GM19023 (cell line): ENCODE measurements at regions not wholly inside any gene's neighbourhood (a gene's known extent, or its start where the extent isn't known, plus 50 kb on each side); places are given as distances from the start of the nearest gene placed in this dataset.
"Not testable (repeated sequence)": the region's sequence is repeated elsewhere in the genome, so short reads cannot be mapped to it uniquely, and the experiment has no call there.

Source experiments
- ATAC-seq: cut with Tn5 transposase; IDR thresholded peaks from one replicate; pipeline ENCODE4 v1.9.1; 2021; ENCODE audit warnings: mild to moderate bottlenecking, moderate library complexity; ENCODE audit not compliant: unreplicated experiment

DNA sequence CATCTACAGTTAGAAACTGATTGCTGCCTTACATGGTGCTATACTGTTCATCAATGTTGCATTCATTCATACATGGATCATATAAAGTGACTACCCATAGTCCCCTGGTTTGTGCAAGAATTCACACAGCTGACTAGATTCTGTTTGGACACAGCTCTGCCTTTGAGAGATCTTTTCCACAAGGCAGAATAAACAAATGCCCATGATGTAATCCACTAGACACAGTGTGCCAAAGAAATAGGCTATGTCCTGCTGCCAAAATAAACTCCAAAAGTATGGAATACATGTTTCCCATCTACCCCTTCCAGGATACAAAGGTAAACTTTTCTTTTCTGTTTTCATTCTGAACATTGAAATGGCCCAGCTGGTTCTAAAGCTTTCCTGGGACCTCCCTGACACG, 269.4 kb upstream of the CHAC2 start:
- ATAC-seq, result no peak

DNA sequence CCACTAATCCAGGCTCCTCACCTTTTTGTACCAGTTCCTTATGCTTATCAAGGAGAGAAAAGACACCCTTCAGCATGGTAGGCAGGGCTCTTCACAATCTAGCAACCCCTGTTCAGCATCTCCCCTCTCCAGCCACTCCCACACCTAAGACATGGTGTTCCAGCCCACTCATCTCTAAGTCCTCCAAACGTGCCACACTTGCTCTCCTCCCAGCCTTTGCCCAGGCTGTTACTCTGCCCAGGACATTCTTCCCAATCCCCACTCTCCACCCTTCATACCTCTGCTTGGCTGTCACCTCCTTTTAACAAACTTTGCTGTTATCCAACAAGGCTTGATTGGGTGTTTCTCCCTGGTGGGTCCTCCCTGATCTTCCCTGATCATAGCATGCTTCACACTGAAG, 270.6 kb upstream of the CHAC2 start:
- no peak for ATAC-seq

DNA sequence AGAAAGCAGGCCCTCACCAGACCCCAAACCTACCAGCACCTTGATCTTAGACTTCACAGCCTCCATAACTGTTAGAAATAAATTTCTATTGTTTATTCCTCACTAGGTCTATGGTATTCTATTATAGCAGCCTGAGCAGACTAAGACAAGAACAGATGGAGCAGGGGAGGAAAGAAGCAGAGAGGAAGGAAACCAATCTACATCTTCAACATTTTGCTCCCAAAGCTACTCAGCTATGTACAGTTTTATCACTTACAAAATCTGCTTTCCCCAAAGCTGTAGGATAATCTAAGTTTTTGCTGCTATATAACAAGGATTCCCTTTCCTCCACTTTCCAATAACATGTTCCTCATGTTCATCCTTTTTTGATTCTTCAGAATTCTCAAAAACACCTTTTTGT, 274.4 kb upstream of the CHAC2 start:
- no peak for ATAC-seq

DNA sequence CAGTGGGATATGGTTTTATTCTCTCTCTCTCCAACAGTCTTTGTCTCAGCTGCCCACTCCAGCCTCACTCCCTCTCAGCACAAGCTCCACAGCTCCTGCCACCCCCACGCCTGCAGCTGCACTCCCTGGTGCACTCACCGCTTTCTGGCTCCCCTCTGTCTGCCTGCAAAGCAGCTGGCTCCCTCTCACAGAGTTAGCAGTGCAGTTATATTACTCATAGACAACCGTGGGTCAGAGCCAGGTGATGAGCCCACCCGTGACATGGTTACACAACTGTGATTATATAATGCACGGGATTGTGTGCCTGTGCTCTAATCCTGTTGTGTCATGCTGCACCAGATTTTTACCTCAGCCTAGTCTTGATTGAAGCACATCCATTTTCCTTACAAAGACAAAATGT, 276.9 kb upstream of the CHAC2 start:
- ATAC-seq, result no peak

DNA sequence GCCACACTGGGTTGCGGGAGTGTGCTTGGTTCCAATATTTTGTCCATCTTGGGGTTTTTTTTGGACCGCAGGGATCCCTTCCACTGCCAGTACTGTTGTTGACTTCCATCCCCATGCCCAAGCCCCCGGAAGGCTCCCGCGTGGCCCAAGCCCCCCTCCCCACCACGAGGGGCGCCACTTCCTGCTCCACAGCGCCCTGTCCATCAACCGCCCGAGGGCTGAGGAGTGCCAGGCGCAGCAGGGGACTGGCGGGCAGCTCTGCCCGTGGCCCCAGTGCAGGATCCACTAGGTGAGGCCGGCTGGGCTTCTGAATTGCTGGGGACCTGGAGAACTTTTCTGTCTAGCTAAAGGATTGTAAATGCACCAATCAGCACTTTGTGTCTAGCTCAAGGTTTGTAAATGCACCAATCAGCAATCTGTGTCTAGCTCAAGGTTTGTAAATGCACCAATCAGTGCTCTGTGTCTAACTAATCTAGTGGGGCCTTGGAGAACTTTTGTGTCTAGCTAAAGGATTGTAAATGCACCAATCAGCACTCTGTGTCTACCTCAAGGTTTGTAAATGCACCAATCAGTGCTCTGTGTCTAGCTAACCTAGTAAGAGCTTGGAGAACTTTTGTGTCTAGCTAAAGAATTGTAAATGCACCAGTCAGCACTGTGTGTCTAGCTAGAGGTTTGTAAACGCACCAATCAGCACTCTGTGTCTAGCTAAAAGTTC, 281.3 kb upstream of the CHAC2 start:
- not testable (repeated sequence) for ATAC-seq

DNA sequence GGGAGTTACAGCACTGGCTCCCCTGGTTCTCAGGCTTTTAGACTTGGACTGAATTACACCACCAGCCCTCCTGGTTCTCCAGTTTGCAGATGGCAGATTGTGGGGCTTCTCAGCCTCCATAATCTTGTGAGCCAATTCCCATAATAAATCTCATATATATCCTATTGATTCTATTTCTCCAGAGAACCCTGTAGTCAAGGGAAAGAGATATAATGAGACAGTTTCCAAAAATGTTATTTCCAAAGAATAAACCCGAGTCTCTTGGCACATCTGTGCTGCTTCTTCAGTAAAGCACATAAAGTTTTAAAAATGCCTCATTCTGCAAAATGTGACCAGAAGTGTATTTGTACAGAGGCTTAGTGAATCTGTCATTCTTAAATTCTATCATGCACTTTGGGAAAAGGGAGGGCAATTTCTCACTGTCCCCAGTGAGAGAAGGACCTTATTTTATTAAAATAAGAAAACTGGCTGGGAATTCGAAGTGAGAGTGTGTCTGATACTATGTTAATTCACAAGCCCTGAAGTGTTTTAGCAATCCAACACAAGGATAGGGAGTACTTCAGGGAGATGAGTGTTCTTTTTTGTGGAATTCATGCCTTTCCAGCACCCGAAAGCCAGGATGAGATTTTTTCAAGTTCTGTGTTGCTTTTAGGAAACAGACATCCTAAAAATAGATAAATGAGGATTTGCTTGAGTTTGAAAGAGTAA, 282.4 kb upstream of the CHAC2 start:
- no peak for ATAC-seq

DNA sequence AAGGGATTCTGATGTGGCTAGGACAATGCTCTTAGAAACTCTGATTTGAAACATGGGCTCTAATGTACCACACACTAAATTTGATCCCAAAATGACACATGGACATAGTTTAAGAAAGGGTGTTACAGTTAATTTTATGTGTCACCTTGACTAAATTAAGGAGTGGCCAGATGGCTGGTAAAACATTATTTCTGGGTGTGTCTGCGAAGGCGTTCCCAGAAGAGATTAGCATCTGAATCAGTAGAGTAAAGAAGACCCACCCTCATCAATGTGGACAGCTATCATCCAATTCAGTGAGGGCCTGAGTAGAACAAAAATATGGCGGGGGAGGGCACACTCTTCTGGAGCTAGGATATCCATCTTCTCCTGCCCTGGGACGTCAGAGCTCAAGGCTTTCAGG, 283.1 kb upstream of the CHAC2 start:
- ATAC-seq, result no peak

DNA sequence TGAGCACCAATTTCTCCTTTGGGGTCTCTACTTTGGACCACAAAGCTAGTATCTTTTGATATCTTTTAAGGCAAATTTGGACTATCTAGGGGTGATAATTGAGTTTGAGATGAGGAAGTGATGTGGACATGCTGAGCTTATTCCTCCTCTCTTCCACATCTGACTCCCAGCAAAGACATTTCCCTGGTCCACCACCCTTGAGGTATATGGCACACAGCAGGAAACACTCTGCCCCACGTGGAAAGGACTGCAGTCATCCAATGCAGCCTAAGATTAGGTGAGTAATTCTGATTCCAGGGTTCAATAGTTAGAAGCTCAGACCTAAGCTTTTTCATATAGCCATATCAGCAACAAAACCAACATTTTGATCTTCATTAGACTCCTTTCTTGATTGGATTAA, 290.1 kb upstream of the CHAC2 start:
- ATAC-seq, result no peak

DNA sequence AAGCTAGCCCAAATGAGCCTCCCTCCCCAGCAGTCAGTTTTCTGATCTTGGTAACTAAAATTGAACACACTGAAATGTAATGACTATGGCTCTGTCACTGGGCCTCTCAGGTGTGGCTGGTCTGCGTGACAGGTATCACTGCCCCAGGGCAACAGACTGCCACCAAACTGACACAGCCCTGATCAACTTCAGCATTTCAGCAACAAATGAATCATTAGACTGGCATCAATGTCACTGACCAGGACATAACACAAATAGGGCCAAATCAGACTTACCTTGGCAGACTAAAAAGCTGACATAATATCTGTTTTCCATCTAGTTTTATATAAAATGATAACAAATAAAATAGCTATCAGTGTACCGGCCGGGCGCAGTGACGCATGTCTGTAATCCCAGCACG, 290.8 kb upstream of the CHAC2 start:
- no peak for ATAC-seq

DNA sequence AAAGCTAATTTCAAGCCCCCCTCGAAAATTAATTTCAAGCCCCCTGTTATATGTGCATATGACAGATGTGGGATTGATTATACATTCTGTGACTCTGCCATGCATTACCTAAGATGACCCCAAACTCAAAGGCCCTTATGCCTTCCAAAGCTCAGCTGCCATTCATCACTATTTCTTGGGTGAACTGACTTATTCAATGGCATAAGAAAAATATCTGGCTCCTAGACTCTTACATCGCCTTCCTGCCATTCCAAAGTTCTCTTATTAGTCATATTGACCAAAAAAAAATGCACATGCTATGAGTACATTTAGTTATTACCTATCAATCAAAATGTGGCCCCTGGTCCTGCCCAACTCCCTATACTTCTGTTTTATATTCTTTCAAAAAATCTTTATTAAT, 291.8 kb upstream of the CHAC2 start:
- no peak for ATAC-seq

DNA sequence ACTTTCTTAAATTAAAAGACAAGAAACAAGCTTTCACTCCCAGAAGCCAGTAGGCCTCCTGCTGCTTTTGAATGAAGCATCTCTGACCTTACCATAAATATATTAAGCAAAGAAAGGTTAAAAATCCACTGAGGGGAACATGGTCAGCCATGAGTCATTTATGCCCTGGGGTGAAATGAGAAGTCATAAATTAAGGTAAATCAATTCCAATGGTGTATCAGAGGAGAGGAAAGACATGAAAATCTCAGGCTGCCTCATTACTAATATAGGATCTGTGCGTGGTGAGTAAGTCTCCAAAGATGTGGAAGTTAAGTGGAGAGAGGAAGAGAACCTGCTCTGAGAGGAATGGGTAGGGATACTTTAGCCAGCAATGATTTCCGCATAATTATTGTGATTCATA, 292.3 kb upstream of the CHAC2 start:
- ATAC-seq, result no peak

DNA sequence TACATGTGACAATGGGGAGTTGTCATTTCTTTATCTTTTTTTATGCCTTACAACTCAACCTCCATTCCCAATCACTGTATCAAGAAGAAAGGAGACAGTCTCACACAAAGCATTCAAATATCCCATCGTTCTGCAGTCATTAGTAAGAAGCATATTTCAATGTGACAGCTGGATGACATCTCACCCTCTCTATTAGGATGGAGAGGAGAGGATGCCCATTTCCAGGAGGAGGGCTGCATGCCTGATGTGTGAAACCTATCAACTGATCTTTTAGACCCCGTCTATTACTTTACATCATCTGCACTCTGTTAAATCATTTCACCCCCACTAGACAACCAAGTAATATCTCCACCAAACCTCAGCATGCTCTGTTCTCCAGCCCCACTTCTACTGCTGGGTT, 292.7 kb upstream of the CHAC2 start:
- no peak for ATAC-seq

DNA sequence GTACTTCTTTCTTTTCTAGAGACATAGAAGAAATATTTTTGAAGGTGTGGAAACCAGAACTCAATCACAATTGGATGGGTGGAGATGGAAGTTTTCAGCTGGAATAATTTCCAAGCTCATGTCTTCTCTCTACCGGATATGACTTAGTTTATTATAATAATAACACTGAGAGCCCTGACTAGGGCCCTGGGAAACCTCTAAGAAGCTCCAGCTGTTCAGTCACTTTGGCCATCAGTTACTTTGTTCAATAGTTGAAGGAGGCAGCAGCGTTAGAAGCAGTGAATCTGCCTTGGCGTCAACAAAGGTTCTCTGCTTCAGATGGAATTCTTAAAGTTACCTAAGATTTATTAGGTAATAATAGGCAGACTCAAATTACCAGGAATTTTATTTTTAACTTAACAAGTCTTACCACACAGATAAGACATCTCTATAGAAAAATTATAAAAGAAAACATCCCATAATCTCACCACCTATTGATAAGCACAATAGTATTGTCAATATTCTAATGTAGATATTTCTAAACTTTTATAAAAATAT, 293.8 kb upstream of the CHAC2 start:
- no peak for ATAC-seq

DNA sequence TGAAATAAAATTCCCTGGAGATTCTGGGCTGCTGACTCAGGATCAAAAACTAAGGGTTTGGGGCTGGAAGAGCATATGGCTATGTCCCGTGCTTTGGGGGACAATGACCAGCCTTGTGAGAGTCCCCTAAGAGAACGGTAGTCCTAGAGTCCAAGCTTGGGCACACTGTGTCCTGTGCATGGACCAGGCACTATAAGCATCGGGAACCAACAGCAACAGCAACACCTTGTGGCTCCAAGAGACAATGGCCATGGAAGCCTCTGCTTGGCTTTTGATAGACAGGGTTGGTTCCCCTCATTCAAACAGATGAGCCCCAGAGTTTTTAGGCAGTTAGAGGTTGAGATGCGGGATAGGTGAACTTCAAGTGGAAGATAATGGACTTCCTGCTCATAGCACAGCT, 294.4 kb upstream of the CHAC2 start:
- ATAC-seq, result no peak

DNA sequence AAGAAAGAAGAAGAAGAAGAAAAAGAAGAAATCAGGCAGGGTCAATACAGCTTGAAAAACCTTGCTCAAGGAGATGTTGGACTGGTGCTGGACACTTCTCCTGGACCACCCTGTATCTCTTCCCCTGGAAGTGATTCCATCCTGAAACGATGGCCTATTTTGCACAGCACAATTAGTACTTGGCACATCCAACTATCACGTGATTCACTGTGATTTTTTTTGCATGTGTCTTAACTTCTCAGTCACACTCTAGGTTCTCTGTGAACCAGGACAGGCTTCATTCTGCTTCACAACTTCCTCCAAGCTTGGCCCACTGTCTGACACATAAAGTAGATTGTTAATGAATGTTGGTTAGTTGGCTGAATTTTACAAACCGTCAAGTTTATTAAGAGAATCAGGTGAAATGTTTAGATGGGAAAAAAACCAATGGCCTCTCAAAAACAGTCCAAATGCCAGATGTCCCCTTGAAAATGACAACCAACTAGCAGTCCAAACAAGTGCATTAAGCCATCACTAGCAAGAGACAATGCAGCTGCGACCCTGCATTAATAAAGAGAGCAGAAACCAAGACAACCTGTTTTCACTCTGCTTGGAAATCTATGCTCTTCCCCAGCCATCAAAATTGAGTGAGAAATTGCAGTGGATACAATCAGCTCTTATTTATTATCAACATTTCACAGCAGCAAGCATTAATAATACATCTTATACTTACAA, 300.0 kb upstream of the CHAC2 start:
- no peak for ATAC-seq

DNA sequence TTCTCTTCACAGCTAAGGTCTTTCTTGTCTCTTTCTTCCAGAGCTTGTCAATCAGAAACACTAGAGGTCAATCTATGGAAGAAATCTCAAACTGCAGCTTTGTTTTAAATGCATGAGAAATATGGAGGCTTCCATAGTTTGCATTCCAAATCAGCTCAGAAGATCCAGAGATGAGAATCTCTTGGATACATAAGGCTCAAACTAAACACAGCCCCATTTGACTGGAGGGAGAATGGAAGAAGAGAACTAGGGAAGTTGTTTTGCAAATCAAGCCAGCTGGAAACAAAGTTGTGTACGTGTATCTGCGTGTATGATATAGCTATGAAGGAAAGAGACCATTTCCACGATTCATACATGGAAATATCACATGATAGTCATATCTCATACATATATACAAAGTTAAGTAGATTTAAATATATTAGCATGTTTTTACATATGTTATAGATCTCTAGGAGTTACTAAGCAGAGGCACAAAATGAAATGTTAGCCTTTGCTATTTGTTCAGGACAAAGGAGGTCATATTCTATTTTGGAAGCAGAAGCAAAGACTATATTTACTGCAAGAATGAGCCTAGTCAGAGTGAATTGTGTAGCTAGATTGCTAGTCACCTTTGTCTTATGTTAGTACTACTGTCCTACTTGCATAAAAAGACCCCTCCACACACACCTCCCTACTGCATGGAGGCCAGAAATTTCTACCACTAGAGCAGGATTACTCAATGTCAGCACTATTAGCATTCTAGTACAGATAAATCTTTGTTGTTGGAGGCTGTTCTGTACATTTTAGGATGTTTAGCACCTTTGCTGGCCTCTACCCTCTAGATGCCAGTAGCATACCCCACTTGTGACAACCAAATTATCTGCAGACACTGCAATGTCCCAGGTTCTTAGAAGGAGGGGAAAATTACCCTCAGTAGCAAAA, 303.5 kb upstream of the CHAC2 start:
- no peak for ATAC-seq

DNA sequence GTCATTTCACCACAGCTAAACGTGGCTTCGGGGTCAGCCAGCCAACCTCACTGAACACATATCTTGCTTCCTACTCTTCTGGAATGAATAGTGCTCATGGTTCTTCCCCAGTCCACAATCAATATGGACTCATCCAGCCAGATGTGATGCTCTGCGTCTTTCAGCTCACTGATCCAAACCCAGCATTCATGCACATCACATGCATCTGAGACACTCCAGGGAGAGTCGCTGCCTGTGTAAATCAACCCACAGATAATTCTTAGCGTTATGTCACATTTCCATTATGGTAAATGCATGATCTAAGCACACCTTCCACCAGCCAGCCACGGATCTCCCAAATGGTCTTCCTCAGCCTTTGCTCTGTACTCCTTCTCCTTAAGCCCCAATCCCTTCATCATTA, 306.7 kb upstream of the CHAC2 start:
- ATAC-seq, result no peak

DNA sequence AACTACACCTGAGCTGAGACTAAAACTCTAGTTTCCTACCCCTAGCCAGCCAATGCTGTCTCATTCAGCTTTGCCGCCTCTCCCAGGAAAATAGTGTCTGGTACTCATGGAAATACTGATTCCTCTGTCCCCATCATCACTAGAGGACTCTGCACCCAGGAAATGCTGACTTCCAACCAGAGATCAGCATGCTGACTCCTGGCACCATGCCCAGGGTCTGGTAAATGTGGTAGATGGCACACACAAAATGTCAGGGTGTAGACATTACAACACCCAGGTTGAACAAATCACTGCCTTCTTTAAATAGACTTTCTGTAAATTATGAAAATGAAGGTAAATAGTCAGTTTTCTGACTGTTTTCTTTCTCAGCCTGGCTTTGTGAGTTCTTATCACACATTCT, 307.3 kb upstream of the CHAC2 start:
- ATAC-seq, result no peak

DNA sequence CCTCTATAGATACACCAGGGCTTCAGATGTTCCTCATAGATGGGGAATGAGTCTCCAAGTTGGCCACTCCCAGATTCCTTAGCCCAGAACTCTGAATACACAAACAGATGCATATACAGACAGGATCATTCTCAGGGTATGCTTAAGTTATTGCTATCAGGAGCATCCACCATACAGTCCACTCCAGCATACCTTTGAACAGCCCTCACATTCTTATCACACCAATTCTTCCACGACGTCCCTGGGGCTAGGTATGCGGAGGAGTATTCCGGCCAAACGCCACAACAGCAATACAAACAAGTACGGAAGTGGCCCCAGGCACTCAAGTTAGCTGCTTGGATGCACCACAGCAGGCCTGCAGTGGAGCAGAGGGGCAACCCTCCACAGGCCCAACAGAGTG, 312.5 kb upstream of the CHAC2 start:
- ATAC-seq, result no peak

DNA sequence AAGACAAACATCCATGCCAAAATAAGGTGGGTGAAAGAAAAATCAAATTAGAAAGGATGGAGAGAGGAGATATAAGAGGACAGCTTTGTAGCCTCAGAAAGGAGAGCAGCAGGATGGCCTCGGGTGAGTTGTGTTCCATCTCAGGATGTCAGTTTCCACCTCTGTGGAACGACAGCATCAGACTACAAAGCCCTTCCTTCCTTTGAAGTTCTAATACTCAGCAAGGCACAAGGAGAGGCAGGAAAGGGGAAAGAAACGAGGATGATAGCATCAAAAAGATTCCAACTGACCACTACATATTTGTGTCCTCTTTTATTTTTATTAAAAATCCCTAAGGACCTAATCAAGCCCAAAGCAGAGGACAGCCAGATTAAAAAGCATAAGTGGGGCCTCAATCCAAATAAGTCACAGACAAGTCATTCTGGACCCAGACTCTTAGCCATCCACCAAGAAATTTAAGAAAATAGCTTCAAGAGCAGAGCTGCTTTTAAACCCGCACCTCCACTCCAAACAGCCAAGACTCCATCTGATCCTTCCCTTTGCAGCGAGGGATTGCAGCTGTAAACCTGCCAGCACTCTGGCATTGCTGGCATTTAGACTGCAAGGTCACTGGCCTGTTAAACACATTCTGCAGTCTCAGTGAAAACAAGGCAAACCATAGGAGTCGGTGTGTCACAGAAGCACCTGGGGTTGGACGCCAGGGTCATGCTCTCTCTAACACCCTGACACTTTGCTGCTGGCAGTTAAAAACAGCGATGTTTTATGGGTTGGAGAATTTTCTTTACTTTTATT, 314.5 kb upstream of the CHAC2 start:
- no peak for ATAC-seq
